Inflammatory macrophage treated with lipopolysaccharide for 4 hours (primary cell): ENCODE measurements at regions not wholly inside any gene's neighbourhood (a gene's known extent, or its start where the extent isn't known, plus 50 kb on each side); places are given as distances from the start of the nearest gene placed in this dataset.
"Not testable (repeated sequence)": the region's sequence is repeated elsewhere in the genome, so short reads cannot be mapped to it uniquely, and the experiment has no call there.

Source experiments
- DNase-seq: peaks from one replicate; pipeline ENCODE4 v3.0.0-alpha.2; 2020

GRCh38 chr17:53475002-53475401 lies 347.7 kb upstream of the KIF2B start:
- no peak for DNase-seq

- DNase-seq = no peak
Observed at GRCh38 chr17:53472586-53472985, 350.1 kb upstream of the KIF2B start.

- DNase-seq = no peak
Observed at GRCh38 chr17:53471514-53471913, 351.2 kb upstream of the KIF2B start.

- DNase-seq = no peak
Observed at GRCh38 chr17:53470626-53471025, 352.1 kb upstream of the KIF2B start.

GRCh38 chr17:53466733-53467132 lies 356.0 kb upstream of the KIF2B start:
- DNase-seq = no peak

- DNase-seq = not testable (repeated sequence)
Observed at GRCh38 chr17:53464396-53464795, 358.3 kb upstream of the KIF2B start.

GRCh38 chr17:53463363-53463762 lies 359.4 kb upstream of the KIF2B start:
- DNase-seq = no peak

- DNase-seq = no peak
Observed at GRCh38 chr17:53462393-53462811, 360.3 kb upstream of the KIF2B start.

- not testable (repeated sequence) for DNase-seq
Observed at GRCh38 chr17:53455943-53456342, 366.8 kb upstream of the KIF2B start.

- no peak for DNase-seq
Observed at GRCh38 chr17:53454337-53454736, 368.4 kb upstream of the KIF2B start.

- DNase-seq = no peak
Observed at GRCh38 chr17:53449324-53449723, 373.4 kb upstream of the KIF2B start.

GRCh38 chr17:53428913-53429312 lies 393.8 kb upstream of the KIF2B start:
- DNase-seq = no peak

- no peak for DNase-seq
Observed at GRCh38 chr17:53426505-53426904, 396.2 kb upstream of the KIF2B start.

- no peak for DNase-seq
Observed at GRCh38 chr17:53420035-53420641, 402.6 kb upstream of the KIF2B start.

- no peak for DNase-seq
Observed at GRCh38 chr17:53409588-53409987, 413.1 kb upstream of the KIF2B start.

GRCh38 chr17:53406907-53407306 lies 415.8 kb upstream of the KIF2B start:
- no peak for DNase-seq

- DNase-seq = no peak
Observed at GRCh38 chr17:53391197-53391596, 431.5 kb upstream of the KIF2B start.

GRCh38 chr17:53390575-53390974 lies 432.2 kb upstream of the KIF2B start:
- no peak for DNase-seq

GRCh38 chr17:53387745-53388144 lies 435.0 kb upstream of the KIF2B start:
- DNase-seq = no peak

GRCh38 chr17:53353919-53354351 lies 468.8 kb upstream of the KIF2B start:
- no peak for DNase-seq

GRCh38 chr17:53344778-53345177 lies 477.9 kb upstream of the KIF2B start:
- DNase-seq = no peak

GRCh38 chr17:53336281-53336680 lies 486.4 kb upstream of the KIF2B start:
- no peak for DNase-seq

GRCh38 chr17:53335443-53335842 lies 487.3 kb upstream of the KIF2B start:
- no peak for DNase-seq

- DNase-seq = no peak
Observed at GRCh38 chr17:53330756-53331155, 492.0 kb upstream of the KIF2B start.

- DNase-seq = no peak
Observed at GRCh38 chr17:53321651-53322050, 501.1 kb upstream of the KIF2B start.

GRCh38 chr17:53319947-53320346 lies 502.8 kb upstream of the KIF2B start:
- no peak for DNase-seq
